Esophagus squamous epithelium (tissue), 5 donors: ENCODE measurements at regions not wholly inside any gene's neighbourhood (a gene's known extent, or its start where the extent isn't known, plus 50 kb on each side); places are given as distances from the start of the nearest gene placed in this dataset.

Experiments
- DNase-seq: peaks from one replicate; lab custom pipeline; 2025; lab: John Stamatoyannopoulos, UW
- H3K27ac ChIP-seq, 4 donors: fragments of 200-600 bp; sonication (generic); one replicate each; pipeline ENCODE4 v1.5.1; 2016 to 2019; ENCODE audit warnings: mild to moderate bottlenecking in 1 of 4
- H3K27me3 ChIP-seq, 4 donors: fragments of 200-600 bp; sonication (generic); 1 replicate in 3 of 4; 2 replicates in 1 of 4; pipeline versions ENCODE4 v1.5.1 to v1.6.0; 2017 to 2021; ENCODE audit warnings: antibody characterized with exemption in 1 of 4
- H3K36me3 ChIP-seq, 3 donors: fragments of 200-600 bp; sonication (generic); one replicate each; pipeline ENCODE4 v1.5.1; 2016 to 2019
- H3K4me1 ChIP-seq, 3 donors: fragments of 200-600 bp; sonication (generic); one replicate each; pipeline ENCODE4 v1.5.1; 2017 to 2019
- H3K4me3 ChIP-seq, 4 donors: fragments of 200-600 bp; sonication (generic); 1 replicate in 3 of 4; 2 replicates in 1 of 4; pipeline ENCODE4 v1.5.1; 2016 to 2019; ENCODE audit warnings: mild to moderate bottlenecking in 2 of 4, moderate library complexity in 1 of 4
- H3K9me3 ChIP-seq, 3 donors: fragments of 200-600 bp; sonication (generic); one replicate each; pipeline ENCODE4 v1.5.1; 2016 to 2019
- CTCF ChIP-seq, 6 experiments: fragments of 450-650 bp in 4 of 6; fragments of 200-600 bp in 2 of 6; sonication (generic) in 2 of 6; IDR thresholded peaks; one replicate each; pipeline ENCODE4 v1.5.1; 2016 to 2019; ENCODE audit warnings: antibody characterized with exemption in 6 of 6, mild to moderate bottlenecking in 4 of 6, moderate library complexity in 4 of 6
- POLR2A ChIP-seq, 4 donors: fragments of 450-650 bp; IDR thresholded peaks; one replicate each; pipeline ENCODE4 v1.6.1; 2017; ENCODE audit warnings: antibody characterized with exemption in 4 of 4, mild to moderate bottlenecking in 4 of 4, moderate library complexity in 3 of 4
- WGBS, 2 donors: methylation state at CpG; one replicate each; pipeline ENCODE4 v1.1.5; 2018; 5-methylcytosine and 5-hydroxymethylcytosine counted together
- intact Hi-C: fragments of 100-400 bp; cut with DNase I; formaldehyde crosslinking; loops from one replicate; pipeline ENCODE4 v1.15.0; 2022
- donor health status: DM: yes; HTN: yes; CAD: no.

- WGBS, 2 donors: 30 to 35% methylated on average over 2 of the region's 2 CpGs
- Histone ChIP-seq H3K27ac (no peak overlapping the region), H3K36me3 (no peaks in the 10 kb centered on the region), H3K27me3 (no peaks in the 10 kb centered on the region), H3K4me1 (no peaks in the 10 kb centered on the region), H3K4me3 (no peak overlapping the region), H3K9me3 (no peaks in the 10 kb centered on the region)
- TF ChIP-seq POLR2A (IDR thresholded peaks at IDR 0.05): no peak
- no peak for TF ChIP-seq CTCF (IDR thresholded peaks at IDR 0.05)
- intact Hi-C loops: no loop called here
- no peak for DNase-seq
Measured at GRCh38 chrX:42485601-42486000, 292.4 kb downstream of the PPP1R2C start.

DNA sequence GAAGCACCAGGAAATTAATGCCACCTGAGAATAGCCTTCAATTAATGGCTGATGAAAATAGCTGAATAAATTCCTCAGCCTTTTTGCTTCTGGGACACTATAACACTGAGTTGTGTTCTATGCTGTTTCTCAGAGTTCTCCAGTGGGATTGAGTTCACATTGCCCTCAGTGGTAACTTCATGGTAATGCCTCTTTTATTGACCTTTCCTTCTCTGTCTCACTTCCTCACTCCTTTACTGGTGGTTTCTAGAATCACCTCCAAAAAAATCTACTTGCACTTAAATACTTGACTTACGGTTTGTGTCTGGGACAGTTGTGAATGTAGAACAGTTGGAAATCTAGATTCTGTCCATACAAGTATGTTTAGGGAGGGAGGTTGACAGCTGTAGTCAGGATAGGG lies 293.7 kb downstream of the PPP1R2C start:
- intact Hi-C loops: no loop called here

GRCh38 chrX:42477396-42477795 lies 300.6 kb downstream of the PPP1R2C start:
- intact Hi-C loops: no loop called here
- H3K36me3 ChIP-seq: no peaks in the 10 kb centered on the region
- TF ChIP-seq CTCF (IDR thresholded peaks at IDR 0.05) (no peak), POLR2A (IDR thresholded peaks at IDR 0.05) (no peak)
- no peak overlapping the region for H3K4me3 ChIP-seq
- H3K4me1 ChIP-seq: no peaks in the 10 kb centered on the region
- no peaks in the 10 kb centered on the region for H3K27me3 ChIP-seq
- H3K27ac ChIP-seq: no peak overlapping the region
- H3K9me3 ChIP-seq: no peaks in the 10 kb centered on the region
- no peak for DNase-seq
- 73 to 88% methylated on average over 1 of the region's 1 CpG for WGBS, 2 donors

More for the DNA sequence above, 293.7 kb downstream of the PPP1R2C start:
- no peak overlapping the region for H3K4me3 ChIP-seq
- H3K36me3 ChIP-seq: no peaks in the 10 kb centered on the region
- WGBS, 2 donors: 100% methylated on average over 1 of the region's 1 CpG; no CpG with 5 or more reads in 1 of the 2 donors
- H3K4me1 ChIP-seq: no peaks in the 10 kb centered on the region
- DNase-seq: no peak
- no peaks in the 10 kb centered on the region for H3K27me3 ChIP-seq
- no peak overlapping the region for H3K27ac ChIP-seq
- TF ChIP-seq CTCF (IDR thresholded peaks at IDR 0.05): no peak
- no peak for TF ChIP-seq POLR2A (IDR thresholded peaks at IDR 0.05)
- no peaks in the 10 kb centered on the region for H3K9me3 ChIP-seq

DNA sequence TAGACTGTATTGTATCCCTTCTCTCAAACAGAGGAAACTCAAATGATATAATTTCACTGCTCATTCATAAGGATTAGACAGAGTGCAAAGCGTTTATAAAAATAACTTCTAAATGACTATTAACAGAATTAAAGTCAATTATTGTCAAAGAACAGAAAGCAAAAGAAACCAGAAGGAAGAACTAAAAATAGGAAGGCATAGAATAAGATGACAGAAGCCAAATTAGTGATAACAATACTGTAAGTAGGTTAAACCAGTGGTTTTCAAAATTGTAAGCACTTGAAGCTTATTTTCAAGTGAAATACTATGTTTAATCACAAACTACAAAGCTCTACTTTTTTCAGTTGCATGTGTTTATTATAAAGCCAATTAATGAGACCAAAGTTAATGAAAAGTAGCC lies 305.2 kb downstream of the PPP1R2C start:
- no peak for TF ChIP-seq POLR2A (IDR thresholded peaks at IDR 0.05)
- no peak for TF ChIP-seq CTCF (IDR thresholded peaks at IDR 0.05)
- H3K4me3 ChIP-seq: no peak overlapping the region
- no peaks in the 10 kb centered on the region for H3K4me1 ChIP-seq
- no peaks in the 10 kb centered on the region for H3K9me3 ChIP-seq
- no peaks in the 10 kb centered on the region for H3K36me3 ChIP-seq
- no peak overlapping the region for H3K27ac ChIP-seq
- H3K27me3 ChIP-seq: no peaks in the 10 kb centered on the region
- intact Hi-C loops: no loop called here
- WGBS, 2 donors: 25 to 65% methylated on average over 1 of the region's 1 CpG
- no peak for DNase-seq

GRCh38 chrX:42466332-42467046 lies 311.5 kb downstream of the PPP1R2C start:
- WGBS, 2 donors: 57 to 58% methylated on average over 2 to 4 of the region's 4 CpGs

More at GRCh38 chrX:42466332-42467046, 311.5 kb downstream of the PPP1R2C start:
- H3K4me1 ChIP-seq: no peaks in the 10 kb centered on the region
- intact Hi-C loops: no loop called here
- no peak overlapping the region for H3K4me3 ChIP-seq
- TF ChIP-seq CTCF (IDR thresholded peaks at IDR 0.05) (no peak), POLR2A (IDR thresholded peaks at IDR 0.05) (no peak)
- H3K27ac ChIP-seq: no peak overlapping the region
- no peaks in the 10 kb centered on the region for H3K27me3 ChIP-seq
- H3K9me3 ChIP-seq: no peaks in the 10 kb centered on the region
- no peaks in the 10 kb centered on the region for H3K36me3 ChIP-seq
- DNase-seq: no peak
